ENCODE measurements at regions not wholly inside any gene's neighbourhood (a gene's known extent, or its start where the extent isn't known, plus 50 kb on each side); places are given as distances from the start of the nearest gene placed in this dataset.

DNA sequence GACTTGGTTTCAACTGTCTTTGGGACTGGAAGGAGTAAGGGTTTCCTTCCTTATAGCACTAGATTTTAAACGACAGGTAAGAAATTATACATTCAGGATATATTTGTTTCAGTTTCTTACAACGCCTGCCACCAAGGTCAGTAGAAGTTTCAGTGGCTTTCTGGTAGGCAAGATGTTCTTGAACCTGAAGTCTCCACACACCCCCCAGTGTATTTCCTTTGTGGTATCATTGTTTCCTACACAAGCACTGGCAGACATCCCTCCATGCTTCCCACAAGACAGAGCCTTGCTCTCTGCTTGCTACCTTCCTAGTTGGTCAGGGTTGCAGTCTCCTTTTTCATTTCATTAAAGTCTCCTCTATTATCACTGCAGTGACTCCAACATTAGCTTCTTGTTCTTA is 283.1 kb downstream of the FLRT2 start:
- no peak for TF ChIP-seq EZH2 (IDR thresholded peaks at IDR 0.05; ENCODE audit: borderline replicate concordance, low read depth, low read length, severe bottlenecking)
- TF ChIP-seq, protein P1, sequence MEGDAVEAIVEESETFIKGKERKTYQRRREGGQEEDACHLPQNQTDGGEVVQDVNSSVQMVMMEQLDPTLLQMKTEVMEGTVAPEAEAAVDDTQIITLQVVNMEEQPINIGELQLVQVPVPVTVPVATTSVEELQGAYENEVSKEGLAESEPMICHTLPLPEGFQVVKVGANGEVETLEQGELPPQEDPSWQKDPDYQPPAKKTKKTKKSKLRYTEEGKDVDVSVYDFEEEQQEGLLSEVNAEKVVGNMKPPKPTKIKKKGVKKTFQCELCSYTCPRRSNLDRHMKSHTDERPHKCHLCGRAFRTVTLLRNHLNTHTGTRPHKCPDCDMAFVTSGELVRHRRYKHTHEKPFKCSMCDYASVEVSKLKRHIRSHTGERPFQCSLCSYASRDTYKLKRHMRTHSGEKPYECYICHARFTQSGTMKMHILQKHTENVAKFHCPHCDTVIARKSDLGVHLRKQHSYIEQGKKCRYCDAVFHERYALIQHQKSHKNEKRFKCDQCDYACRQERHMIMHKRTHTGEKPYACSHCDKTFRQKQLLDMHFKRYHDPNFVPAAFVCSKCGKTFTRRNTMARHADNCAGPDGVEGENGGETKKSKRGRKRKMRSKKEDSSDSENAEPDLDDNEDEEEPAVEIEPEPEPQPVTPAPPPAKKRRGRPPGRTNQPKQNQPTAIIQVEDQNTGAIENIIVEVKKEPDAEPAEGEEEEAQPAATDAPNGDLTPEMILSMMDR (IDR thresholded peaks at IDR 0.05; ENCODE audit: borderline replicate concordance, extremely low read depth, low read length, poor library complexity, severe bottlenecking), result no peak
